HG03354 (cell line): ENCODE measurements at regions not wholly inside any gene's neighbourhood (a gene's known extent, or its start where the extent isn't known, plus 50 kb on each side); places are given as distances from the start of the nearest gene placed in this dataset.
"Not testable (repeated sequence)": the region's sequence is repeated elsewhere in the genome, so short reads cannot be mapped to it uniquely, and the experiment has no call there.

ENCODE experiments used
- ATAC-seq: cut with Tn5 transposase; IDR thresholded peaks from one replicate; pipeline ENCODE4 v1.9.1; 2021; ENCODE audit warnings: mild to moderate bottlenecking; ENCODE audit not compliant: unreplicated experiment, poor library complexity, severe bottlenecking

DNA sequence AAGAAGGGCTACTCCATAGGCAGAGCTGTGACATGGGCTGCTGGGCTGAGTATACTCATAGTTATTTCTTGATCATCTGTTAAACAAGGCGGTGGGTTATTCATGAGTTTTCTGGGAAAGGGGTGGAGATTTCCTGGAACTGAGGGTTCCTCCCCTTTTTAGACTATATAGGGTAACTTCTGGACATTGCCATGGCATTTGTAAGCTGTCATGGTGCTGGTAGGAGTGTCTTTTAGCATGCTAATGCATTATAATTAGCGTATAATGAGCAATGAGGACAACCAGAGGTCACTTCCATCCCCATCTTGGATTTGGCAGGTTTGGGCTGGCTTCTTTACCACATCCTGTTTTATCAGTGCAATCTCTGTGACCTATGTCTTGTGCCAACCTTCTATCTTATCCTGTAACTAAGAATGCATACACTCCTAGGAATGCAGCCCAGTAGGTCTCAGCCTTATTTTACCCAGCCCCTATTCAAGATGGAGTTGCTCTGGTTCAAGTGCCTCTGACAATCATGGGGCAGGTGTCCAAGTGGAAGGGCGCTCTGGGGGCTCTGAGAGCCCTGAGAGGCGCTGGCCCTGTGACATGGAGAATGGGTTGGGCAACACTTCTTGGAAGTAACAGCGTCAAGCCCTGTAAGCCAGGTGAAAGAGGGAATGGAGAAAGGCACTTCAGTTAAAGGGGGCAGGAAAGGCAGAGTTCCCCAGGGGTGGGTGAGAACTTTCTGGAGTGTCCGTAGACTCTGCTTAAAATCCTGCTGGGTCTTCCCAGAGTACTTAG is 354.2 kb upstream of the SULF2 start:
- ATAC-seq, result no peak

DNA sequence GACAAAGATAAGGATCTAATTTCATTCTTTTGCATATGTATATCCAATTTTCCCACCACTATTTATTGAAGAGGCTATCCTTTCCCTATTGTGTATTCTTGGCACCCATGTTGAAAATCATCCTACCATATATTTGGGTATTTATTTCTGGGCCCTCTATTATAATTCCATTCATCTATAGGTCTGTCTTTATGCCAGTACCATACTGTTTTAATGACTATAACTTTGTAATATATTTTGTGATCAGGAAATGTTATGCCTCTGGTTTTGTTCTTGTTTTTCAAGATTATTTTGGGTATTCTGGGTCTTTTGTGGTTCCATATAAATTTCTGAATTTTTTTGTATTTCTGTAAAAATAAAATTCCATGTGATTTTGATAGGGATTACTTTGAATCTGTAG is 347.6 kb upstream of the SULF2 start:
- no peak for ATAC-seq

DNA sequence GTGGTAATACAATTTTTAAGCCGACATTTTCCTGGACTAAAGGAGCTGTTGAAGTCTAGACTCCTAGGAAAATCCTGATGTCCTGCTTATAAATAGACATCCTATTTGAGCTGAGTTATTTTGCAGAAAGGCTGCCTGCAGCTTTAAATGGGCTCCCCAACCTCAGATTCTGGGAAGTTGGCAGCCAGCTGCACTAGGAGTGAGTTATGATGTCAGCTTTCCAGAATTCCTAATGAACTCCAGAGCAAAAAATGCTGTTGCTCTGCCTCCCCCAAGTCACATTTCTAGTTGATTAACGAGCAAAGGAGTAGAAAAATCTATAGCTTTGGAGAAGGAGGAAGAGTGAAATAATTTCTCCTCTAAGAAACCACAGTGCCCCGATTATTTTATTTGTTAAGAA is 346.3 kb upstream of the SULF2 start:
- ATAC-seq, result no peak

DNA sequence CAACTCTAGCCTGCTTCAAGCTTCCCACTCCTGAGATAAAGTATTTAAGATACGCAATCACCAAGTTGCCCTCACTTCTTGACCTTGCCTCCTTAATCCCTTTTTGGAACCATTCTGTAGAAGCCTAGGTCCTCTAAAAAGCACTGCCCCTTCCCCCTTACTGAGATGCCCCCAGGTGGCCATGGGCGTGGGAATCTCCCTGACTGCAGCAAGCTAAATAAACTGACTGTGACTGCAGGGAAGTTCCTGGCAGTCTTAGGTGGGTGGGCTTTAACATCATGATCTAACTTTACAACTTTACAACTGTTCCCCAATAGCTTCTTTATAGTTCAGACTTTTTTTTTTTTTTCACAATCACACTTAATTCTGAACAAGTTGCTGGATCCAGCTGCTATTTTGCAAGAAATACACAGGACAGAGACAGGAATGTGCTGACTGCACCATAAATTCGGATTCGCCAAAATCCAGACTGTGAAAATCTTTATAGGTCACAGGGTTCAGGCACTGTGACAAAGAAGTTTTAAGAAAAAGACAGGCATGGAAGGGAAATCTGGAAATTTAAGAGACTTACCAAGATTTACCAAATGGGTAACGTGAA is 344.2 kb upstream of the SULF2 start:
- ATAC-seq, result no peak

DNA sequence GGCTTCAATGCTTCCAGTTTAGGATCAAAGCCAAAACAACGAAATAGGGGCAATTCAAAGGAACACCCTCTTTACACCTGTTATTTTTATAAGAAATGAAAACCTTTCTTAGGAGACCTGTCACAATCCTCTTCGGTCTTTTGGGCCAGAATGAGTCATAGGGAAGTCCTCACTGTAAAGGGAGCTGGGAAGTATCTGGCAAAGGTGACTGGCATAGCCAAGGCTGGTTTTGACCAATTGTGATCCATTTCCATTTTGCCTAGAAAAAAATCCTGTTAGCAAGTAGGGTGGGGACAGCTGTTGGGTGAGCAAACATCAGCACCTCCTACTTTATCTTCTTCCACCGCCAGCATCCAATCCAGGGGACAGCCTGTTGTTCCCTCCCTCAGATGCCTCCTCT is 343.2 kb upstream of the SULF2 start:
- no peak for ATAC-seq

DNA sequence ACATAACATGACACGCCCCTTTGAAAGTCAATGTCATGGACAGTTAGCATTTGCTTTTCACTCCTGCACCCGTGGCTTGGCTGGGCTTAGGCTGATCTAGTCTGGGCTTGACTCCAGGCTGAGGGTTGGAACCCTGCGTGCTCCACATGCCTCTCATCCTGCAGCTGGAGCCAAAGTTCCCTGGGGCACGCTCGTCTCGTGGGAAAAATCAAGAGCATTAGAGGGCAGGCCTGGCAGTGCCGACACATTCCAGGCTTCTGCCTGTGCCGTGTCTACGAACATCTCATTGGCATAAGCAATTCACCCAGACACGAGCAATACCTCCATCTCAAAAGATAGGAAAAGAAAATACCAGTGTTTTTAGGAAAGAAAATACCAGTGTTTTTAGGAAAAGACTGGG is 342.7 kb upstream of the SULF2 start:
- not testable (repeated sequence) for ATAC-seq

DNA sequence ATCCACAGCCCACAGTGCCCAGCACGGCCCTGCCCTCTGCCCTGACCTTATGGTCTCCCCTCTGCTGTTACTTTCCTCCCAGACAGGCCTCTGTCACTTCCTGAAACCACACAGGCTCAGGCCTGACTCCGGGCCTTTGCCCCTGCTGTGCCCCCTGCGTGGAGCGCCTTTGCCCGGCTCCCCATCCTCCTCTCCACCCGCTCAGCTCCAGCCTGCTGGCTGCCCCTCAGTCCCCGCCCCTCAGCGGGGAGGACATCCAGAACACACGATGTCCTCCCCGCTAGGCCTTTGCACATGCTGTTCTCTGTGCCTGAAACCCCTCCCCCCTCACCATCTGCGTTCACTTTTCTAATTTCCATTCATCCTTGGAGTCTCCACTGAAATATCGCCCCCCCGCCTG is 341.9 kb upstream of the SULF2 start:
- ATAC-seq, result not testable (repeated sequence)

DNA sequence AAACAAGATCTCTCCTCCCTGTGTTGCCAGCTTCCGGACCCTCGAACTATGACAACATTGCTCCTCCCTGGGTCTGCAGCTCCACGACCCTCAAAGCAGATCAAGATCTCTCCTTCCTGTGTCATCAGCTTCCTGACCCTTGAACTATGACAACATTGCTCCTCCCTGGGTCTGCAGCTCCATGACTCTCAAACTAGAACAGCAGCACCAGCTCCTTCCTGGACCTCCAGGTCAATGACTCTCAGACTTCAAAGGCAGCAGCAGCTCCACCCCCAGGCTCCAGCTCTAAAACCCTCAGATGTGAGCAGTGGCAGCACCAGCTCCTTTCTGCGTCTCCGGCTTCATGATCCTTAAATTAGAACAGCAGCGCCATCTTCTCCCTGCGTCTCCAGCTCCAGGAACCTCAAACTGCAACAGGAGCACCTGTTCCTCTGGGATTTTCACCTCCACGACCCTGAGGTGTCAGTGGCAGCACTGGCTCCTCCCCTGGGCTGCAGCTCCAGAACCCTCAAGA is 341.0 kb upstream of the SULF2 start:
- ATAC-seq, result no peak

DNA sequence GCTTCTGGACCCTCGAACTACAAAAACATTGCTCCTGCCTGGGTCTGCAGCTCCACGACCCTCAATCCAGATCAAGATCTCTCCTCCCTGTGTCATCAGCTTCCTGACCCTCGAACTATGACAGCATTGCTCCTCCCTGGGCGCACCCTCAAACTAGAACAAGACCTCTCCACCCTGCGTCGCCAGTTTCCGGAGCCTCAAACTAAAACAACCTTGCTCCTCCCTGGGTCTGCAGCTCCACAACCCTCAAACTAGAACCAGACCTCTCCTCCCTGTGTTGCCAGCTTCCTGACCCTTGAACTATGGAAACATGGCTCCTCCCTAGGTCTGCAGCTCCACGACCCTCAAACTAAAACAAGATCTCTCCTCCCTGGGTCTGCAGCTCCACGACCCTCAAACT is 339.7 kb upstream of the SULF2 start:
- ATAC-seq, result no peak

DNA sequence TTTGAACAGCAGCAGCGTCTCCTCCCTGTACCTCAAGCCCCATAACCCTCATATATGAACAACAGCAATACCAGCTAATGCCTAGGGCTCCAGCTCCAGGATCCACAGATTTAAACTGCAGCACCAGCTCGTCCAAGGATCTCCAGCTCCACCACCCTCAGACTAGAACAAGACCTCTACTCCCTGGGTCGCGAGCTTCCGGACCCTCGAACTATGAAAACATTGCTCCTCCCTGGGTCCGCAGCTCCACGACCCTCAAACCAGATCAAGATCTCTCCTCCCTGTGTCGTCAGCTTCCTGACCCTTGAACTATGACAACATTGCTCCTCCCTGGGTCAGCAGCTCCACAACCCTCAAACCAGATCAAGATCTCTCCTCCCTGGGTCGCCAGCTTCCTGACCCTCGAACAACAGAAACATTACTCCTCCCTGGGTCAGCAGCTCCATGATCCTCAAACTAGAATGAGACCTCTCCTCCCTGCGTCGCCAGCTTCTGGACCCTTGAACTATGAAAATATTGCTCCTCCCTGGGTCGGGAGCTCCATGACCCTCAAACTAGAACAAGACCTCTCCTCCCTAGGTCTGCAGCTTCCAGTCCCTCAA is 339.0 kb upstream of the SULF2 start:
- no peak for ATAC-seq

DNA sequence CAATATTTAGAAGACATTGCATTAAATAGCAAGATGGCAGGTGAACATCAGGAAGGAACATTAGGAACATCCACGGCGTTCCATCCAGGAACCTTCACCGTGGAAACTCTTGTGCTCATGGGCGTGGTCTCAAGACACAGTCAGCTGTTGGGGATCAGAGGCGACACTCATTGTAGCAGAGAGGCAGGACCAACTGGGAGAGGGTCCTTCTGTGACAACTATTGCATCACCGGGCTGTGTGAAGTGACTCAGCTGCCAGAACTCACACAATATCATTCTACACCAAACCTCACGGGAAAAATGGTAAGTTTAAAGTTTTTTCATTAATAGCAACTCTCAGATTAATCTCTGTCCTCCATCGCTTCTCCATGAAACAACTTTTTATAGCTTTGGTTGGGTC is 334.8 kb upstream of the SULF2 start:
- no peak for ATAC-seq

DNA sequence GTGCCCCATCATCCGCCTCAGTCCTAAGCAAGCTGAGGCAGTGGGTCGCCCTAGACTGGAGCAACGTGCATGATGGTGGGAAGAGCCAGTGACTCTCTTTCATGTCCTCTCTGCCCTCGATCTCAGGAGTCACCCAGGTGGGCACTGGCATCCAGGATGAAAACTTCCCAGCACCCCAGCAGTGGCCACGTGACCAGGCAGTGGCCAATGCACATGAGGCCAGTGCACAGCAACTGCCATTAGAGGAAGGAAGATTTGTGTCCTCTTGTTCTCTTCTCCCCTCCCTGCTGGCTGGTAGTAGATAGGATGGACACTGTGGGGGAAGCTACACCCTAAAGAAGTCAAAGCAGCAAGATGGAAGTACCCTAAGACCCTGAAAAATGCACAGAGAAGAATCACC is 334.1 kb upstream of the SULF2 start:
- not testable (repeated sequence) for ATAC-seq

DNA sequence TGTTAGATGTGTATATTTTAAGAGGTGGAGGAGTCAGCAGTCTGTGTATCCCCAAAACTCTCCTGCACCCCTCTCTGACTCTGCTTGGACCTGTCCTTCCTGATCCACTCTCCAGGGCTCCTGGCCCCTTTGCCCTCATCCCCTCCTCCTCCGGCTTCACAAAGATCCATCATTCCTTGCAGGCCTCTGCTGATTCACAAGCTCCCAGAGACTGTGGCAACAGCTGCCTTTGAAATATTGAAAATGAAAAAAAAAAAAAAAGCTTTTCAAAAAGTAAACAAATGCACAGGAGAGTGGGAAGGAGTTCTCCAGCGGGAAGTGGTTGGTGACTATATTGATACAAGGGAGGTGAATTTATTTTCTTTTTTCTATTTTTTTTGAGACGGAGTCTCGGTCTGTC is 330.2 kb upstream of the SULF2 start:
- ATAC-seq, result no peak

DNA sequence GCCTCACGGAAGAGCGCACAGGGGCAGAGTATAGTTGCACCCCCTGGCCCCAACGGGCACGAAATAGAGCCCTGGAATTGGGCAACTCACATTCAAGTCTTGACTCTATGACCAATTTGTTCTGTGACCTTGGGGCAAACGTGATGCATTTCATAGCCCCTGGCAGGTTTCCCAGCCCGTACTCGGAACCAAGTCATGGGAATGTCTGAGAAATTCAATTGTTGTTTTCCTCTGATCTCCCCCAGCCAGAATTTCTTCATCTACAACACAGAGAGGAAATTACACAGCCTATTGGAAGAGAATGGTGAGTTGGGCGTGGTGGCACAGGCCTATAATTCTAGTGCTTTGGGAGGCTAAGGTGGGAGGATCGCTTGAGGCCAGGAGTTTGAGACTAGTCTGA is 322.3 kb upstream of the SULF2 start:
- ATAC-seq, result no peak

DNA sequence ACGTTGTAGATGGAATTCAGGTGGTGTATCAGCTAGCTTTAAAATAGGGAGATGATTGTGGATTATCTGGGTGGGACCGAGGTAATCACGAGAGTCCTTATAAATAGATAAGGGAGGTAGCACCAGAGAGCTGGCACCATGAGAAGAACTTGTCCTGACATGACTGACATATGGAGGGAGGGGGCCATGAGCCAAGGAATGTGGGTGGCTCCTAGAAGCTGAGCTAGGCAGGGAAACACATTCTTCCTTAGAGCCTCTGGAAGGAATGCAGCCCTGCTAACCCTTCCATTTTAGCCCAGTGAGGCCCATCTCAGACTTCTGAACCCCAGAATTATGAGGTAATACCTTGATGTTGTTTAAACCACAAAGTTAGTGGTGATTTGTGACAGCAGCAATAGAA is 321.1 kb upstream of the SULF2 start:
- ATAC-seq, result no peak

DNA sequence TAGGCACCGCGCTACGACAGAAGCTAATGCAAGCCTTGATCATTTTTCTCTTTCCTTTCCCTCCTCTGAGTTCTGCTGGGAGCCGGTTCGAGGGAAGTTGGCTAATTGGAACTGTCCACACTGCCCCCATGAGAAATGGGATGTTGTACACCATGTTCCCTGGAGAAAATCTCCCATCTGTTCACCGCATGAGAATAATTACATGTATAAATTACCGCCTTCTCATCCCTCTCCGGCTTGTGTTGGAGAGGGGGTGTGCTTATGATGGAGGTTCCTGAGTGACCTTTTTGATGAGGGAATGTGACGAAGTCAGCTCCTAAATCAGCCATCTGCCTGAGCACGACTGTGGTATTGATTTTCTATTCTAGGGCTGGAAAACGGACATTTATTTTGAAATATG is 320.2 kb upstream of the SULF2 start:
- ATAC-seq, result no peak

DNA sequence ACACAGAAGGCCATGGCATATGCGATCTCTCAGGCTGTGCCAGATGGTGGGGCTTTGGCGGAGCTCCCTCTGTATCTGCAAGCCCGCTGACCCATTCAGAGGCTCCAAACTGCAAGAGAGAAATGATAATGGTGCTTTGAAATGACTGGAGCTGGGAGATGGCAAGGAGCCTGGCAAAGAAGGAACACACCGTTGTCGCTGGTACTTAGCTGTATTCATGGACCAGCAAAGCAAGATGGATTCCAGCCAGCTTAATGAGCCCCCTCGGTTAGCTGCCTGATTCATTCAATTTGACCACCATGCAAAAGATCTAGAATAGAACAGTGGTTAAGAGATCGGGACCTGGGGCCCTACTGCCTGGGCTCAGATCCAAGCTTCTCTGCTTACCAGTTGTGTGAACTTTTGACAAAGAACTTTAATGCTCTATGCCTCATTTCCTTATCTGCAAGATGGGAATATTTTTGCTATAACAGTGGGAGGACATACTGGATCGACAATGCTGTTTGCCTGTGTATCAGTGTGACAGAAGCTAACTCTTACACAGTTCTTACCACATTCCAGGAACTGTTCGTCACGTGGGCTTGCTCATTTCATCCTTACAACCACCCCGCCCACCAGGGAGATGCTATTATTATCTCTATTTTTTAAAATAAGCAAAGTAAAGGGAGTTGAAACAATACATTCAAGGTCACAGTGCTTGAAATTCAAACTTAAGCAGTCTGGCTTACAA is 317.8 kb upstream of the SULF2 start:
- ATAC-seq, result no peak

DNA sequence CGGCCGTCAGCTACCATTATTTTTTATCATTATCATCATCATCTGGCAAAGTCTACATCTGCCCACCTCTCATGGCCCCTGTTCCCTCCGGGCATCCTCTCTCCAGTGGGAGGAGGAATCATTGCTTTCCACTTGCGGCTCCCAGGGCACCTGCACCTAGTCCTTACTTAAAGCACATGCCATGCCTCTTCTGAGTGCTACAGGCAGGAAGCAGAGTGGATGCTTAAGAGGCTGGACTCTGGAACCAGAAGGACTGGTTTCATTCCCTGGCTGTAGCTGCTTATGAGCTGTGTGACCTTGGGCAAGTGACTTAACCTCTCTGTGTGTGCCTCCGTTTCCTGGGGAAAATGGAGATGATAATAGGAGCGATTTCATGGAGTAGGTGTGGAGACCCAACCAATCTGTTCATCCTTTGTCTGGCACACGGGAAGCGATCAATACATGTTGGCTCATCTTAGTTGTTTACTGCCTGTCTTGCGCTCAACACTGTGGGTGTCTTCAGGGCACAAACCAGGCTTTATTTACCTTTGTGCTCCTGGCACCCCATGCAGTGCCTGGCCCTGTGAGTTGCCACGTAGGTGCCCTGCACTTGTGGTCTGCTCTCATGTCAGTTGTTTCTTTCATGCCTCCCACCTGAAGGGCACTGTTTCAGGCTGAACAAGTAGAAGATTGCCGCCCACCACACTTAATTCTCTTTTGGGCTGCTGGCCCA is 317.0 kb upstream of the SULF2 start:
- ATAC-seq, result no peak

DNA sequence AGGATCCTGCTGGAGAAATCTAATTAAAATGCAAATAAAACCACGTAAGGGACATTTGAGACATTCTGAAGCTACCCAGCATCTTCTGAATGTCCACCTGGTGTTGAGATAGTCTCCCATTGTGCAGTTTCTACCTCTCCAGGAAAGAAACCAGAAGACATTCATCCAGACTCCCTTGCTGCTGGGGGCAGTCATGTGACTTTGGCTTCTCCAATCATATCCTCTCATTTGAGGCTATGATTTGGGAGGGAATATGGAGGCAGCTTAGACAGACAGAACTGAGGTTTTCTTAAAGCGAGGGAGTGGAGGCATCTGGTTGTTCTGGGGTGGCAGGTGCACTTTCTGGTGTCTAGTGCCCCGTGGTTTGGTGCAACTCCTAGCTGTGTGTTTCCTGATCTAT is 315.2 kb upstream of the SULF2 start:
- no peak for ATAC-seq

DNA sequence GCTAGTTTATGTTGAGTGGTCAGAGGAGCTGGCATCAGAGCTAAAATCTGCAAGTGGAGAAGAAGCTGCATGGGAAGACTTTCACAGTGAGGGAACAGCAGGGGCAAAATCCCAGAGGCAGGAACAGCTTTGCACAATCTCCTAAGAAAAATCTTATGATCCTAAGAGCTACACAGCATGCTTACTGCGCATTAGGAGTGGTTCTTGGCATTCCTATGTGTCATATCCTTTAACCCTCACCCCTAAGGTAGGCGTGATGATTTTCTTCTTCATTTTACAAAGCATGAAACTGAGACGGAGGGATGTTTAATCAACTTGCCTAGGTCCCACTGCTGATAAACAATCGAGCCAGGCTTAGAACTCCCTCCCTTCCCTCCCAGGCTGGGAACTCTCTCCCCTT is 313.6 kb upstream of the SULF2 start:
- ATAC-seq, result no peak
